ENCODE measurements at regions not wholly inside any gene's neighbourhood (a gene's known extent, or its start where the extent isn't known, plus 50 kb on each side); places are given as distances from the start of the nearest gene placed in this dataset.

- TF ChIP-seq, protein P1, sequence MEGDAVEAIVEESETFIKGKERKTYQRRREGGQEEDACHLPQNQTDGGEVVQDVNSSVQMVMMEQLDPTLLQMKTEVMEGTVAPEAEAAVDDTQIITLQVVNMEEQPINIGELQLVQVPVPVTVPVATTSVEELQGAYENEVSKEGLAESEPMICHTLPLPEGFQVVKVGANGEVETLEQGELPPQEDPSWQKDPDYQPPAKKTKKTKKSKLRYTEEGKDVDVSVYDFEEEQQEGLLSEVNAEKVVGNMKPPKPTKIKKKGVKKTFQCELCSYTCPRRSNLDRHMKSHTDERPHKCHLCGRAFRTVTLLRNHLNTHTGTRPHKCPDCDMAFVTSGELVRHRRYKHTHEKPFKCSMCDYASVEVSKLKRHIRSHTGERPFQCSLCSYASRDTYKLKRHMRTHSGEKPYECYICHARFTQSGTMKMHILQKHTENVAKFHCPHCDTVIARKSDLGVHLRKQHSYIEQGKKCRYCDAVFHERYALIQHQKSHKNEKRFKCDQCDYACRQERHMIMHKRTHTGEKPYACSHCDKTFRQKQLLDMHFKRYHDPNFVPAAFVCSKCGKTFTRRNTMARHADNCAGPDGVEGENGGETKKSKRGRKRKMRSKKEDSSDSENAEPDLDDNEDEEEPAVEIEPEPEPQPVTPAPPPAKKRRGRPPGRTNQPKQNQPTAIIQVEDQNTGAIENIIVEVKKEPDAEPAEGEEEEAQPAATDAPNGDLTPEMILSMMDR (IDR thresholded peaks at IDR 0.05), result no peak
- TF ChIP-seq JUN (IDR thresholded peaks at IDR 0.05) (no peak), MAFK (IDR thresholded peaks at IDR 0.05; ENCODE audit: partially characterized antibody) (no peak), POLR2A (IDR thresholded peaks at IDR 0.05; ENCODE audit: low read length) (no peak), SMC3 (IDR thresholded peaks at IDR 0.05) (no peak), EHMT2 (IDR thresholded peaks at IDR 0.05; ENCODE audit: low read depth) (no peak), KDM5A (IDR thresholded peaks at IDR 0.05) (no peak), ZNF302 (CRISPR knock-in tag; IDR thresholded peaks at IDR 0.05) (no peak), BHLHE40 (IDR thresholded peaks at IDR 0.05; ENCODE audit: low read depth, low read length) (no peak)
- TF ChIP-seq, protein P2, sequence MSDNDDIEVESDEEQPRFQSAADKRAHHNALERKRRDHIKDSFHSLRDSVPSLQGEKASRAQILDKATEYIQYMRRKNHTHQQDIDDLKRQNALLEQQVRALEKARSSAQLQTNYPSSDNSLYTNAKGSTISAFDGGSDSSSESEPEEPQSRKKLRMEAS (IDR thresholded peaks at IDR 0.05), result no peak
- TF ChIP-seq, protein P3, sequence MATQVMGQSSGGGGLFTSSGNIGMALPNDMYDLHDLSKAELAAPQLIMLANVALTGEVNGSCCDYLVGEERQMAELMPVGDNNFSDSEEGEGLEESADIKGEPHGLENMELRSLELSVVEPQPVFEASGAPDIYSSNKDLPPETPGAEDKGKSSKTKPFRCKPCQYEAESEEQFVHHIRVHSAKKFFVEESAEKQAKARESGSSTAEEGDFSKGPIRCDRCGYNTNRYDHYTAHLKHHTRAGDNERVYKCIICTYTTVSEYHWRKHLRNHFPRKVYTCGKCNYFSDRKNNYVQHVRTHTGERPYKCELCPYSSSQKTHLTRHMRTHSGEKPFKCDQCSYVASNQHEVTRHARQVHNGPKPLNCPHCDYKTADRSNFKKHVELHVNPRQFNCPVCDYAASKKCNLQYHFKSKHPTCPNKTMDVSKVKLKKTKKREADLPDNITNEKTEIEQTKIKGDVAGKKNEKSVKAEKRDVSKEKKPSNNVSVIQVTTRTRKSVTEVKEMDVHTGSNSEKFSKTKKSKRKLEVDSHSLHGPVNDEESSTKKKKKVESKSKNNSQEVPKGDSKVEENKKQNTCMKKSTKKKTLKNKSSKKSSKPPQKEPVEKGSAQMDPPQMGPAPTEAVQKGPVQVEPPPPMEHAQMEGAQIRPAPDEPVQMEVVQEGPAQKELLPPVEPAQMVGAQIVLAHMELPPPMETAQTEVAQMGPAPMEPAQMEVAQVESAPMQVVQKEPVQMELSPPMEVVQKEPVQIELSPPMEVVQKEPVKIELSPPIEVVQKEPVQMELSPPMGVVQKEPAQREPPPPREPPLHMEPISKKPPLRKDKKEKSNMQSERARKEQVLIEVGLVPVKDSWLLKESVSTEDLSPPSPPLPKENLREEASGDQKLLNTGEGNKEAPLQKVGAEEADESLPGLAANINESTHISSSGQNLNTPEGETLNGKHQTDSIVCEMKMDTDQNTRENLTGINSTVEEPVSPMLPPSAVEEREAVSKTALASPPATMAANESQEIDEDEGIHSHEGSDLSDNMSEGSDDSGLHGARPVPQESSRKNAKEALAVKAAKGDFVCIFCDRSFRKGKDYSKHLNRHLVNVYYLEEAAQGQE (IDR thresholded peaks at IDR 0.05), result no peak
Observed at GRCh38 chr15:39451121-39451688, 129.7 kb upstream of the THBS1 start.

All from A549 (cell line).